Activated CD4-positive, alpha-beta T cell treated with anti-CD3 and anti-CD28 coated beads, Interleukin-2, Interleukin-6, amounts not matched to agents 100 ng/mL and 50 ng/mL, durations not matched to agents 16 hours and 8 hours (primary cell): ENCODE measurements at regions not wholly inside any gene's neighbourhood (a gene's known extent, or its start where the extent isn't known, plus 50 kb on each side); places are given as distances from the start of the nearest gene placed in this dataset.

Source experiments
- DNase-seq: peaks from one replicate; pipeline ENCODE4 v3.0.0-alpha.2; 2020

DNA sequence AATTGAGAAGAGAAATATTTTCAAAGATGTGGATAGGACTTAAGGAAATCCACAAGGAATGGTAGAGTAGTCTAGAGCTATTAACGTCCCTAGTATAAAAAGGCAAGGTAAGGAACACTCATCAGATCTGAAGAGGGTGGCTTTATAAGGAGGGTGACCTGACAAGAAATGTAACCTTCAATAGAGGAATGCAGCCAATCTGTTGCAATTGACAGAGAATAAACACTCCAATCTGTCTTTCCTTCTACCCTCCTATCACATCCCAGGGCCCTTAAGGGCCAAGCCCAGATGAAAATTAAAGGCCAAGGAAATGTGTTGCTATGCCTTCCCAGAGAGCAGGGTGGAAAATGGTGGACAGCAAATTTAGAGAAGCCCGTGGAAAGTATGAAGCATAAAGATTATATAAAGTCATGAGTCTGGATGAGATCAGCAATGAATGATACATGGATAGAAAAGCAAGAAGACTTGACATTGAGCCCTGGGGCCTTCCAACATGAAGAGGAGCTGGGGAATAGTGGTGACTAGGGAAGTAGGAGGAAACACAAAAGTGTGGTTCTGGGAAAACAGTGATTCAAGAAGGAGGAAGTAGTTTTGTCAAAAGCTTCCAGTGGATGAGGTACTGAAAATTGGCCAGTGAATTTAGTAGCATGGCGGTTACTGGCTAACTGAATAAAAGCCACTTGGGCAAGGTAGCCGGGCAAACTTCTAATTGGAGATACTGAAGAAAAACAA is 270.6 kb upstream of the TANK start:
- DNase-seq = no peak

DNA sequence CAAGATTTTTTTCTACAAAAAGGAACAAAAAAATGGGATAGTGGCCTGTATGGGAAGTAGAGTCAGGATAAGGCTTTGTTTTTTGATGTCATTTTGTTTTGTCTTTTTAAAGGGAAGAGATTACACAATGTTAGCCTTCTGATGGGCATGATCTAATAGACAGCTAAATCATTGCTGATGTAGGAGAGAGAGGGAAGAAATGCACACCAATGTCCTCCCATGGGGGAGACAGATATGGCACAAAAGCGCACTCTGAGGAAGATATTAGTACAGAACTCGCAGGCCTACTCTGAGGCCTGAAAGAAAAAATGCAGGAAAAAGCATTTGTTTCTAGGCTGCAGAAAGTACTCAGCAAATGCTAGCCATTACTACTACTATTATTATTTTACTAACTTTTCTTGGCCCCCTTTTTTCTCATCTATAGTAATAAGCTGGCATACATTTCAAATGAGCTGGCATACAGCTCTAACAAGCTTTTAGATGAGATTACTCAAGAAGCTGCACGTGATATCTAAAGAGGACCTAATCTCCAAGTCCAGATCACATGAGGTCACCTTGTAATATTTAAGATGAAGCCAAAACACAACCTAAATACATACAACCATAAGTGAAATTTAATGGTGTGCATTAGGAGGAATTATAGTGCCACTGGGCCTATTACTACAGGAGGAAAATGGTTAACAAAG is 269.4 kb upstream of the TANK start:
- DNase-seq = no peak

DNA sequence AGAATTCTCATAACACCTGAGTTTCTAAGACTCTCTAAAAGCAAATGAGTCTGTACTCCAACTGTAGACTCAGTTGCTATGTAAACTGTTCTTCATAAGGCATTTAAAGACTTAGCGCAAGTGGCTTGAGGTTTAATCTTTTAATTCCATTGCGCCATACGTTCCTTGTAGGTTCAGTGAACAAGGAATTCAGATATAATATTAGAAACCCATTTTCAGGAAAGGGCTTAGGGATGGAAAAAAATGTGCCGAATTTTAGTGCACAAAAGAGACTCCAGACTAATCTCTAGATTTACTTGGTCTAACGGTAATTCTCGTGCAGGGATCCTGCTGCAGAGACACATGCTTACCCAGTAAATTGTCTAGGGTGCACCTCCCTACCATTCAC is 268.9 kb upstream of the TANK start:
- no peak for DNase-seq

GRCh38 chr2:160892204-160892603 is 268.0 kb upstream of the TANK start:
- DNase-seq = no peak

DNA sequence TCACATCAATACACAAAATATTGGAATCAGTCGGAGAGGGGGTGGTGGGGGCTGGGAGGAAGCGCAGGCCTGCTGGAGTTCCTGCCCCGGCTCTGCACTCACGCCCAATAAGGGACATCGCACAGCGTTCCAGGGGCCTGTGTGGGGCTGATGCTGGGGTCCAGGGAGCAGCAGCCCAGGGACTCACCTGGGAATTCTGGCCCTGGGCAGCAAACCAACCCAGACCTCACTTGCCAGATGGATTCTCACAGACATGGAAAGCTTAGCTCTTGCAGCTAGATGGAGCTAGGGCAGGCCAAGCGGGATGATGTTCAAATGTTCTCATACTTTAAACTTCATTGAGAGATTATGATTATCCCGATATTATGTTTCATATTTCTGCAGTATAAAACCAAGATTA is 266.6 kb upstream of the TANK start:
- DNase-seq = no peak

DNA sequence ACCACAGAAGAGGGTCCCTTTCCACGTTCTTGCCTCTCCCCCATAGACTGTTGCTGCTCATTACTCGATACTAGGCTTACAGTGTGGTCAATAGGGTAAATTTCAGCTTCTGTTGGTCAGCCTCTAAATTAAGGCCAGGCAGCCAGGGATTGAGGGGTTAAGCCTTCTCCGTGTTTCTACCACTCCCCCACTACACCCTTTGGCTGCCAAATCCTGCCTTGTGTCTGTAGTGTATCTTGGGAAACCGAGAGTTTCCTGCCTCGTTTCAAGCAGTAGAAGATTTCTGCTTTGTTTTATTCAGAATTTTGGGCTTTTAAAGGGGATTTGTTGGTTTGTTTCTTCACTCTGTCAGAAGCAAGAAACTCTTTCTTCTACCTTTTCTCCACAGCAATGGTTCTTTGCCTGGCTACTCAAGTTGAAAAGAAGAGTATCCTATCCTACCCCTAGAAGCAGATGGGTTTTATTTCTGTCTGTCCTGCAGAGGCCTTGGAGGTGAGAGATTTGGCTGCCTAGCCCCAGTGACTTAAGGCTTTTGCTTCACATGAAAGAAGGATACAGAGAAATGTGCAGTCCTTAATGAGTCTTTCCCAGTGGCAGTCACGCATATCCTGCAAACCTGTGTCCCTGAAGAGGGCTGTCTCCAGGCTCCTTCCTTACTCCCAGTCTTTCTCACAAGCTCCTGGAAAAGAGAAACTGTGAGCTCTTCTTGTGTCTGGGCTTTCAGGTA is 261.5 kb upstream of the TANK start:
- DNase-seq = no peak

DNA sequence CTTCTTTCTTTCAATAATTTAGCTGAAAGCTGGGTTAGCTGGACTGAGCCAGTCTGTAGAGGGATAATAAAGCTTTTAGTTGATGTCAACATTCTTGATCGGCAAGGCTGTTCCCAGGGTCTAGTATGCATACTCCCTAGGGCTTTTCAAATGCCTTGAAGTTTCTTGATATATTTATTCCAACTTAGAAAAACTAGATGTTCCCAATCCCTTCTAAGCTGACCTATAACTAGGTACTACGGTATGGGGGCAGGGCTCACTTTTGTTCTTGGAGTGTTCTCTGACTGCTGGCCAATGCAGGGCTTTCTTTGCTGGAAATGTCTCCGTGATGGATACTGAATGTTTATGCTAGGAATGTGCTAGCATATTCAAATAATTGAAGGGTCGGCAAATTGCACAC is 258.6 kb upstream of the TANK start:
- DNase-seq = no peak

DNA sequence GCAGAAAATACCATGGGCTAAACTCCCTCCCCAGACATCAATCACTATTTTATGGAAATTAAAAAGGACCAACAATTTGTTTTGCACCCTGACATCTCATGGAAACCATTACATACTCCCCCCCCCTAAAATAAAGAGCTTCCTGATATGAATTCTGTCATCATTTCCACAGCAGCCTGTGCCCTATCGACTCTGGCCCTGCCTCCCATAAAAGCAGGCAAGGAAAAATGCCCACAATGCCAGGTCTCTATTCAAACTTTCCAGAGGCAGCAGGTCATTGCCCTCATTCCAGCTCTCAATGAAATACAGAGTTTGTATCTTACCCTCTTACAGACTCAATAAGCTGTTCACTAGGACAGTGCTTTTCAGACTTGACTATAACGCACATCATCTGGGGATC is 254.4 kb upstream of the TANK start:
- DNase-seq = no peak

DNA sequence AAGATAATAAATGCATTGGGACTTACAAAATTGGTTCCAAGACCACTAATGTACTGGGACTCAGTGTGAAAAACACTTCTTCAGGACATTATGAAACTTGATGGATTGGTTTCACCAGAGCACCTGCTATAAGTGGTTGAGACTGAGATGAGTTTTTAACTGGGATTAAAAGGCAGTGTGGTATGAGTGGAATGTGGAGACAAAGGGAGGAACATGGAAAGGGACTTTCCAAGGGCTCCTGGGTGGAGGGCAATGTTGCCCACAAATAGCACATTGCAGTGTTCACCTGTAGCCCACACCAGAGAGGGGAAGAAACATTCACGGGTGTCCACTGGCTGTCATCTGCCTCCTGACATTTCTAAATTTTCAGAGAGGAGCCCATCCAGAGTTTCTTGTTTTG is 253.3 kb upstream of the TANK start:
- no peak for DNase-seq

DNA sequence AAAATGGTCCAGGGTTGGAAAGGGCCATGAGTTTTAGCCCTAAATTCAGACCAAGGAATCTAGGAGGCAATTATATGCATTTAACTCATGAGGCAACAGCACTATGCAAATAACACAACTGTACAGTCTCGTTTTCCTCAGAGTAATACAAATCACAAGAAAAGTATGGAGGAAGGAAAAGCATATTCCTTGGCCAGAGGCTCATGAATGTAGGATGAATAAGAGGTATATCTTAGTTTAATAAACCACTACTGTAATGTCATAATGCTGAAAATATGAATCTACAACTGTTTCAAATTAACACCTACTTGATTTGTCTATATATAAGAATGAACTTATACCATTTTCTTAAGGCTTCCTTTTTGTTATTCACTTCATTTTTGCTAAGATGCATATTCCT is 252.5 kb upstream of the TANK start:
- DNase-seq = no peak

- DNase-seq = no peak
These were observed 252.1 kb upstream of the TANK start for GRCh38 chr2:160908157-160908556.

GRCh38 chr2:160909781-160910242 is 250.4 kb upstream of the TANK start:
- no peak for DNase-seq

- DNase-seq = no peak
These were observed 249.5 kb upstream of the TANK start for GRCh38 chr2:160910681-160911080.

DNA sequence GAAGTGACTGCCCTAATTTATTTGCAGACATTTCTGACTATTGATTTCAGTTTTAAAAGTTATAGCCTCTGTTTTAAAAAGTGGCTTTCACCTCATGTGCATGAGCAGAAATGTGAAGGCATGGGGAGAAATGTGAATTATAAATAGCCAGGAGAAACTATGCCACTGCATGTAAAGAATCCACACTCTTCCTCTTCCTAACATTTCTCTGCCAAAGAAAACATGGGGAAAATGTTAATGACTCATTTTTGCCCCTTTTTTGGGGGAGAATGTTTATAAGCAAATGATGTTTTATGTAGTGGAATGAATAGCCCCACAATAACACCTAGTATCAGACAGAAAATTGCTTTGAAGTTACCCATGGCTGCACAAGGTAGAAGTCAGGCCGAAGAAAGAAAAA is 249.0 kb upstream of the TANK start:
- DNase-seq = no peak

- no peak for DNase-seq
These were observed 248.0 kb upstream of the TANK start for GRCh38 chr2:160912276-160912675.

GRCh38 chr2:160913323-160913722 is 246.9 kb upstream of the TANK start:
- DNase-seq = no peak

DNA sequence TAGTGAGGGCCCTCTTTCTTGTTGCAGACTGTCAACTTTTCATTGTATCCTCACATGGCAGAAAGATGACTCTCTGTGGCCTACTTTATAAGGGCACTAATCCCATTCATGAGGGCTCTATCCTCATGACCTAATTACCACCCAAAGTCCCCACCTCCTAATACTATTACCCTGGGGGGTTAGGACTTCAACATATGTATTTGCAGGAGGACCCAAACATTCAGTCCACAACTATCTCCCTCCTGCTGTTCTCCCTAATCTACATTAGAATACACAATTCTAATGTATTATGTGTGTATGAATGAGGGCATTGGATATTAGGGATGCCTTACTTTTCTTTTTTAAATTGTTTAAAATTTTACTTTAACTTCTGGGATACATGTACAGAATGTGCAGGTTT is 246.0 kb upstream of the TANK start:
- DNase-seq = no peak

DNA sequence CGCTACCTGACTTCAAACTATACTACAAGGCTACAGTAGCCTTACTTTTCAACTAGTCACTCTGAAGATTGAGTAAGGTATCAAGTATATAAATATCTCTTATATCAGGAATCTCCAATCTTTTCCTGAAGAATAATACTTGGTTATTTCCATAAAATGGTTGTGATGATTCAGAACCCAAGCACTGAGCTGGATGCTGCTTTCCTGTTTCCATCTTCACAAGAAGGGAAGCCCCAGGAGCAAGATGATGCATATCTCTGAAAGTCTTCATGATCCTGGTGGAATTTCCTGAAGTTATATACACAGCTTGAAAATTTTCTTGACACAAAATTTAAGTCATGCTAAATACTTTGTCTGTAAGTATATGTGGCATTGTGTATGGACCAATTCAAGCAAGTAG is 243.9 kb upstream of the TANK start:
- no peak for DNase-seq

DNA sequence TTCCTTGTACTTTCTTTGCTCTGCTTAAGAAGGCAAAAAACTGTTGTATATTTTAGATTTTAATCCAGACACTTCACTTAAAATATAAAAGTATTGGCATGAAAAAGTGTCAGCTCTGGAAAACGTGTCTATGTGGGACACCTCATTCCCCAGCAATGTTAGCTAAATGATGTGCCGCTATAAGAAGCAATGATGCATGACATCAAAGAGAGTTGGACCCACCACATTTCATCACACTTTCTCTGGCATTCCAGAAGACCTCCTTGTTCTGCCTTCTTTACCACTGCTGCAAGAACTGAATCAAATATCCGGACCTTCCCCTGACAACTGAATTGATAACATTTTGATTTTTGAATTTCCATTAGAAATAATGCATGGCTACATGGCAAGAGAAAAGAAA is 242.4 kb upstream of the TANK start:
- no peak for DNase-seq

GRCh38 chr2:160918258-160918657 is 242.0 kb upstream of the TANK start:
- no peak for DNase-seq

DNA sequence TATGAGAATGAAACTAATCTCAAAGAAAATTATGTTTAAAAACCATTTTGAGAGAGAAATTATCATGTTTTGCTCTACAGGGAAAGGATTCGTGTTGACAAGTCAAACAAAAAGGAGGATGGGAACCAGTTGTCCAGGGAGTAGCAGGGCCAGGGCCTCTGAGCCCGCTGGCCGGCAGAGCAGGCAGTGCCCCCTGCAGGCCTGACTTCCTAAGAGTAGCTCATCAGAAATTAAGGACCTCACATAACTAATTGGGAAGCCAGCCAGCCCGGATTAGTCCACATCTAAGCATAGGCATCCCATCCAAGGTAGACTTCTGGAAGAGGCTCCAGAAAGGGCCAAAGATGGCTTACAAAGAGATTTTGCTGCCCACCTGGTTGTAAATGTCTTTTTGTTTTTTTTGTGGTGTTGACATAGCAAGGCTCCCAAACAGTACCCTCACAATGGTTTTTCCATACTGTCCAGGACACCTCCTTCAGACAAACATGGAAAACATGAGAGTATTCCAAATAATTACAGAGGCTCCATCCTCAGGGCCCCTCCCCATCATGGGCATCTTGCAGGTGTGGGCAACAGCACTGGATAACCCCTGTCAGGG is 241.2 kb upstream of the TANK start:
- peak; percentile 33 for DNase-seq

DNA sequence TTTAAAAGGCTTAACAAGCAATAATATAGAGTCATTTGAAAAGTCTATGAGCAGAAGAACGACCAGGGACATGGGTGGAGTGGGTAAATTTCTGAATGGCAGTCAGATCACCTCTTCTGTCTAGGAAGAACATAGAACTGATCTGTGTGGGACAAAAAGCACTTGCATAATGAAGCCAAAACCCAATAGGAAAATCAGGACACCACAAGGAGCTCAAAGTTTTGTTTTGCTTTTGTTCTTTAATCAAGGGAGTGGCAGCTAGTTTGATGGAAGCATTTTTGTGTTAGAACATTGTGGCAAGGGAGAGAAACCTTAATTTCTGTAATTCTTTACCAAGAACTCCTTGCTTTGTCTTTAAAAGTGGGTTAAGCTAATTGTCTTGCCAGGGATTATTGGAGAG is 240.2 kb upstream of the TANK start:
- DNase-seq = no peak

- DNase-seq = no peak
These were observed 239.4 kb upstream of the TANK start for GRCh38 chr2:160920791-160921303.
